NCI-H2107 (cell line): ENCODE measurements at regions not wholly inside any gene's neighbourhood (a gene's known extent, or its start where the extent isn't known, plus 50 kb on each side); places are given as distances from the start of the nearest gene placed in this dataset.
"Not testable (repeated sequence)": the region's sequence is repeated elsewhere in the genome, so short reads cannot be mapped to it uniquely, and the experiment has no call there.

Source experiments
- DNase-seq: peaks from one replicate; lab custom pipeline; 2025; lab: John Stamatoyannopoulos, UW

DNA sequence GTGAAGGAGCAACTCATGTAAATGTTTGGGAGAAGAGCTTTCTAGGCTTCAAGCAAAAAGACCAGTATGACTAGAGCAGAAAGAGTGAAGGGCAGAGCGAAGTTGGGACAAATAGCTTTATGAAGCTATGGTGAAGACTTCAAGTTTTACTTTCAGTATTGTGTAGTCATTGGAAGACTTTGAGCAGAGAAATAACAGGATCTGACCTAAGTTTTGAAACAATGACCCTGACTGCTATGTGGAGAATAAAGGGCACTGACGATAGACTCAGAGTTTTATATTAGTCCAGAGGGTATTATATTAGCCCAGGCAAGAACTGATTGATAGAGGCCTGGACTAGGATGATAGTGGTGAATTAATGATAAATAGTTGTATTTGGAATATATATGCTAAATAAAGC lies 187.3 kb downstream of the KTN1 start:
- no peak for DNase-seq

DNA sequence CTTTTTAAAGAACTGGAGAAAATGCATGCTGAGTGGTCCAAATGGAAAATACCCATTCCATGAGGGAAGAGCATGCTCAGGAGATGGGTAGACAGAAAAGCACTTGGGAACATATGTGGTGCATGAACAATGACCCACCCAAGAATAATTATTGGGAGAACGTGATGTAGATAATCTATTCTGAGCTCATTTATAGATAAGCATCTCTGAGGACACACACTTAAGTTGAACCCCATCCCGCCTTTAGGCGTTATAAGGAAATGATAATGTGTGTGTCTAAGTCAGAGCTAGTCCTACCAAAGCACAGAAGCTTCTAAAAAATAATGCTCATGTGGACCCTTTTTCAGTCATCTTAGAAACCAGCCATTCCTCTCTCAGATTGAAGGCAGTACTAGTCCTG lies 189.9 kb downstream of the KTN1 start:
- DNase-seq = no peak

GRCh38 chr14:55771242-55771981 lies 191.4 kb downstream of the KTN1 start:
- no peak for DNase-seq

DNA sequence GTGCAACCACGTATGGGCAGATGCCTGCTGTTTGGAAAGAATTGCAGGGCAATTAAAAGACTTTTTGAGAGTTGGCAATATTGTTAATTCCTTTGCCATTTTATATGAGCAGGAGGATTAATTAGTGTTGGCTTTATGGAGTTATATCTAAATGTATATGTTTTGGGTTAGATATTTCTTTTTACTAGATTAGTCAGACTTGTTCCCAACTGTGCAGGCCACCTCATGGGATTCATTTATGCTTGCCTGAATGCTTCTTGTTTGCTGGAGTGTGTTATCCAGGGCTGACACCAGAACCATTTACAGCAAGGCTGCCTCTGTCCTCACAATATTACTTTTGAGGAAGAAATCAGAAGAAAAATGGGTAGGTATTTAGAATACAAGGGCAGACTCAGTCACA lies 192.5 kb downstream of the KTN1 start:
- no peak for DNase-seq

GRCh38 chr14:55773312-55773711 lies 193.3 kb downstream of the KTN1 start:
- no peak for DNase-seq

- DNase-seq = no peak
Observed at GRCh38 chr14:55773984-55774545, 194.1 kb downstream of the KTN1 start.

DNA sequence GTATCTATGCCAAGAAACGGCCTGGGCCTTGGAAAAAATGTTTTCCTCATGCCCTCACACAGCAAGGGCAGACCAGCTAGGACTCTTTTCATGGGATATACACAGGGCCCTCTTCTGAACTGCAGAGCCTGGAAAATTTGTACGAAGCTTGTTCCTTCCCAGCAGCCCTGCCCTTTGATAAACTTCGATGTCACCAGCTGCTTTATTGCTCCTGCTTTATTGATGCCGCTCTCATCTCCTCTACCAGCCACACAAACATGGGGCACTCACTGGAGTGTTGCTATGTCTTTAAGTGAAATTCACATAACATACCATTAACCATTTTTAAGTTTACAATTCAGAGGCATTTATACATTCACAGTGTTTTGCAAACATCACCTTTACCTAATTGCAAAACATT lies 197.9 kb downstream of the KTN1 start:
- no peak for DNase-seq

GRCh38 chr14:55780156-55780946 lies 200.3 kb downstream of the KTN1 start:
- no peak for DNase-seq

- no peak for DNase-seq
Observed at GRCh38 chr14:55781046-55781445, 201.0 kb downstream of the KTN1 start.

DNA sequence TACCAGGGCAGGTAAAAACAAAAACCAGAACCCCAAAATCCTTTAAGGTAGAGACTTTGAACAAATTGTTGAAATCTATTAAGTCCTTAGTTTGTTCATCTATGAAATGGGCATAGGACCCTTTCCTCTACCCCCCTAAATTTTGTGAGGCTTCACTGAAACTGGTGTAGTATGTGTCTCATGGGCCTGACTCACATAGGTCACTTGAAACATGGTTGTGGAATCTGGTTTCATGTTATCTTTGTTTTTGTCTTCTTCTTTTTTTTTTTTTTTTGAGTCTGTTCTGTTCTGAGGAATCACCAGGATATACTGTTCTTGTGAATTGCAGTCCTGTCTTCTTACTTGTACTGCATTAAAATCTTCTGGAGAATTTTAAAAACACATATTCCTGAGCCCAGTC lies 202.2 kb downstream of the KTN1 start:
- no peak for DNase-seq

- no peak for DNase-seq
Observed at GRCh38 chr14:55789406-55789805, 209.4 kb downstream of the KTN1 start.

- DNase-seq = no peak
Observed at GRCh38 chr14:55794655-55795595, 214.9 kb downstream of the KTN1 start.

- not testable (repeated sequence) for DNase-seq
Observed at GRCh38 chr14:55796513-55796912, 216.5 kb downstream of the KTN1 start.

- DNase-seq = no peak
Observed at GRCh38 chr14:55798406-55798805, 218.4 kb downstream of the KTN1 start.

DNA sequence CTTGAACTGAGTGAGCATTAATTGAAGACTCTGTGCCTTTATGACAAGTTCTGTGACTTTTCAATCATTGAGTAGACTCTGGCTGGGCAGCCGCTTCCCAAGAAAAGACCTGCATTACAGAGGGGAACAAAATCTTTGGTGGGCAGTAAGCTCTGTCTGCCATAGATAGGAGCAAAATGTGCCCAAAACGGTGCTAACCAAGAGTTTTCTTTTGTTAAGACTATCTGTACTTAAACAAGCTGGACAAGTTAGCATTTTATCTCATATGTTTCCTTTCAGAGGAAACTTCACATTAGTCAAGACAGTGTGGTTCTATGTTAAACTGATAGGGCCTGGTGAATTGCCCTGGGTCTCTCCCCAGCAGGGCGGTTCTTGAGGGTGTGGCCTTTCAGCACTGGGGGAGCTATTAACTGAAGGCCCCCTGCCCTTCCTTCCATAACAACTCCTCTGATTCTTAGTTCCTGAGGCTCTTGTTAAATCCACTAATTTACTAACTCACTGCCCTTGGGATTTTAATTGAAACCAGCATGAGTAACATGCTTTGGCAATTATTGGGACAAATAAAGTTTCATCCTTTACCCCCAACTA lies 219.6 kb downstream of the KTN1 start:
- no peak for DNase-seq

GRCh38 chr14:55800156-55800785 lies 220.3 kb downstream of the KTN1 start:
- no peak for DNase-seq

- no peak for DNase-seq
Observed at GRCh38 chr14:55801121-55801520, 221.1 kb downstream of the KTN1 start.

- no peak for DNase-seq
Observed at GRCh38 chr14:55802986-55803872, 223.2 kb downstream of the KTN1 start.

GRCh38 chr14:55803873-55804553 lies 224.0 kb downstream of the KTN1 start:
- DNase-seq = no peak

DNA sequence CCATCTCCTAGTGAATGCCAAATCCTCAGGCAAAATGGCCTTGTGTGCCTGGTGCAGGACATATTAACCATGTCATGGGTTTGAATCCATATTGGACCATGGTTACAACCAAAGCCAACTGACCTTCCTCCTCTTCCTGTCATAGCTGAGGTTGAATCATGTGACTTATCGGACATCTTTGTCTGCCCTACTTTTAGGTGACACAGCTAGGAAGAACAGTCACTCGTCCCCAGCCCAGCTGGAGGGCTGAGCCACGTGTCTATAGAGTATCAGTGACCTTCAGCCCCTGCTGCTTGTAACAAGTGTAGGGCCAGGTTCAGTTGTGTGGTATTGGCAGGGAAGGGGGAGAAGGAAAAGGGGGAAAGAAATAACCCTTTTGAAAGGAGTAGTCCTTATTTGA lies 225.2 kb downstream of the KTN1 start:
- DNase-seq = no peak
